ENCODE measurements at regions not wholly inside any gene's neighbourhood (a gene's known extent, or its start where the extent isn't known, plus 50 kb on each side); places are given as distances from the start of the nearest gene placed in this dataset.

GRCh38 chr18:25423760-25424159, 71.8 kb upstream of the ZNF521 start:
- ATAC-seq: no peak

GRCh38 chr18:25423267-25423666, 71.3 kb upstream of the ZNF521 start:
- ATAC-seq: no peak

- ATAC-seq: no peak
Measured at GRCh38 chr18:25422230-25422629, 70.3 kb upstream of the ZNF521 start.

GRCh38 chr18:25420077-25420825, 68.3 kb upstream of the ZNF521 start:
- ATAC-seq: no peak

- ATAC-seq: no peak
Measured at GRCh38 chr18:25416374-25416773, 64.4 kb upstream of the ZNF521 start.

GRCh38 chr18:25409971-25410370, 58.0 kb upstream of the ZNF521 start:
- no peak for ATAC-seq

GRCh38 chr18:25408293-25408692, 56.3 kb upstream of the ZNF521 start:
- no peak for ATAC-seq
